ENCODE measurements at regions not wholly inside any gene's neighbourhood (a gene's known extent, or its start where the extent isn't known, plus 50 kb on each side); places are given as distances from the start of the nearest gene placed in this dataset.

GRCh38 chr3:194870394-194871110, 184.9 kb downstream of the FAM43A start (continued):
- TF ChIP-seq ZNF571 (tag by site-specific recombination; IDR thresholded peaks at IDR 0.05): no peak

GRCh38 chr3:194871143-194871863, 185.6 kb downstream of the FAM43A start:
- POLR2A ChIA-PET: interaction anchor here (1.0 to 1.5 kb wide), 2 partner anchors 11 to 186 kb away, joined by 3 to 5 read pairs; partner anchors contain the start of gene FAM43A

More at GRCh38 chr3:194871143-194871863, 185.6 kb downstream of the FAM43A start:
- CTCF ChIA-PET: interaction anchor here (0.6 to 1.3 kb wide), 2 partner anchors 73 to 193 kb away, joined by 3 read pairs; no protein-coding TSS in a partner anchor
- no peaks in the 10 kb centered on the region for H3K36me3 ChIP-seq (ENCODE audit: control insufficient read depth in 2 of 2, insufficient read depth in 1 of 2, low read length in 2 of 2)
- peak; percentile 99 for TF ChIP-seq ZIC2 (tag by site-specific recombination; IDR thresholded peaks at IDR 0.05)
- no peak for TF ChIP-seq YY1 (tag by site-specific recombination; IDR thresholded peaks at IDR 0.05)
- TF ChIP-seq ZNF335 (tag by site-specific recombination; conservative IDR thresholded peaks at IDR 0.05): peak; percentile 54
- TF ChIP-seq ZBTB17 (tag by site-specific recombination; IDR thresholded peaks at IDR 0.05): peak; percentile 40; the same call in 1 of the 2 replicates
- TF ChIP-seq TRIM28 (IDR thresholded peaks at IDR 0.05; ENCODE audit: borderline replicate concordance, low read length): 0 out of 2 replicates have a peak, but pooled peaks have one; percentile 15
- no peak for TF ChIP-seq PRDM1 (tag by site-specific recombination; IDR thresholded peaks at IDR 0.05)
- TF ChIP-seq ZFP69B (tag by site-specific recombination; IDR thresholded peaks at IDR 0.05): no peak
- TF ChIP-seq ZNF658 (tag by site-specific recombination; IDR thresholded peaks at IDR 0.05): no peak
- peak; percentile 77 for TF ChIP-seq GLIS2 (tag by site-specific recombination; IDR thresholded peaks at IDR 0.05)
- 0 out of 2 replicates have a peak, but pooled peaks have one; percentile 11 for TF ChIP-seq PATZ1 (tag by site-specific recombination; IDR thresholded peaks at IDR 0.05)
- TF ChIP-seq ZSCAN30 (tag by site-specific recombination; IDR thresholded peaks at IDR 0.05): peak; percentile 71; the same call in 1 of the 2 replicates
- TF ChIP-seq ZNF140 (tag by site-specific recombination; IDR thresholded peaks at IDR 0.05): no peak
- no peak for TF ChIP-seq ZNF146 (tag by site-specific recombination; IDR thresholded peaks at IDR 0.05)
- no peak for TF ChIP-seq ZNF830 (tag by site-specific recombination; IDR thresholded peaks at IDR 0.05; ENCODE audit: low read depth)
- peak; percentile 58; the same call in 1 of the 2 replicates for TF ChIP-seq ZNF707 (tag by site-specific recombination; IDR thresholded peaks at IDR 0.05)
- peak; percentile 99 for TF ChIP-seq GLIS1 (tag by site-specific recombination; IDR thresholded peaks at IDR 0.05)
- TF ChIP-seq ZNF423 (tag by site-specific recombination; IDR thresholded peaks at IDR 0.05): peak; percentile 73
- peak; percentile 58 for TF ChIP-seq SP7 (tag by site-specific recombination; IDR thresholded peaks at IDR 0.05)
- TF ChIP-seq ZNF610 (tag by site-specific recombination; IDR thresholded peaks at IDR 0.05; ENCODE audit: borderline replicate concordance): 0 out of 2 replicates have a peak, but pooled peaks have one; percentile 22
- no peak for TF ChIP-seq INSM2 (tag by site-specific recombination; IDR thresholded peaks at IDR 0.05)
- peak; percentile 56; the same call in 1 of the 2 replicates for TF ChIP-seq IKZF3 (tag by site-specific recombination; IDR thresholded peaks at IDR 0.05)
- TF ChIP-seq ZNF629 (tag by site-specific recombination; IDR thresholded peaks at IDR 0.05): peak; percentile 26; the same call in 1 of the 2 replicates
- TF ChIP-seq ZNF521 (tag by site-specific recombination; IDR thresholded peaks at IDR 0.05): no peak
- TF ChIP-seq KLF17 (tag by site-specific recombination; IDR thresholded peaks at IDR 0.05): peak; percentile 92
- peak; percentile 71 for TF ChIP-seq ZNF600 (tag by site-specific recombination; IDR thresholded peaks at IDR 0.05)
- TF ChIP-seq OSR2 (tag by site-specific recombination; IDR thresholded peaks at IDR 0.05): peak; percentile 22; the same call in 1 of the 2 replicates
- peak; percentile 75 for TF ChIP-seq KLF1 (tag by site-specific recombination; IDR thresholded peaks at IDR 0.05)
- H3K9me3 ChIP-seq (ENCODE audit: control insufficient read depth, insufficient read depth, low read depth, low read length): no peaks in the 10 kb centered on the region
- no peak overlapping the region for H3K27ac ChIP-seq (ENCODE audit: extremely low read depth, low read depth, low read length)
- no peak overlapping the region for H3K4me3 ChIP-seq (ENCODE audit: low read depth, low read length)
- H3K4me1 ChIP-seq (ENCODE audit: control insufficient read depth, insufficient read depth, low read length): peaks cover 3% of the 10 kb centered on the region; the same call in 1 of the 2 replicates
